ENCODE measurements at regions not wholly inside any gene's neighbourhood (a gene's known extent, or its start where the extent isn't known, plus 50 kb on each side); places are given as distances from the start of the nearest gene placed in this dataset.

- no peak overlapping the region for H3K27ac Mint-ChIP-seq
- TF ChIP-seq CTCF (IDR thresholded peaks at IDR 0.05) = no peak
Measured at GRCh38 chr4:108567831-108568230, 52.5 kb upstream of the RPL34 start.

GRCh38 chr4:108561116-108561515, 59.3 kb upstream of the RPL34 start:
- Histone ChIP-seq H3K27me3 (ENCODE audit: control insufficient read depth, insufficient read depth, low read length) (no peaks in the 10 kb centered on the region), H3K9me3 (ENCODE audit: control insufficient read depth, insufficient read depth, low read length) (no peaks in the 10 kb centered on the region), H3K27ac (ENCODE audit: low read length) (no peak overlapping the region), H3K4me3 (ENCODE audit: low read length) (no peak overlapping the region), H3K4me1 (ENCODE audit: control insufficient read depth, insufficient read depth, low read length) (no peaks in the 10 kb centered on the region), H3K36me3 (ENCODE audit: control insufficient read depth, insufficient read depth, low read length) (no peaks in the 10 kb centered on the region)
- no peaks in the 10 kb centered on the region for H3K4me1 Mint-ChIP-seq
- H3K36me3 Mint-ChIP-seq = no peaks in the 10 kb centered on the region
- H3K27ac Mint-ChIP-seq = no peak overlapping the region
- no peak for ATAC-seq
- intact Hi-C loops (cut with micrococcal nuclease) = no loop called here
- DNase-seq = no peak
- peaks cover 5 to 6% of the 10 kb centered on the region in 2 donors for H3K27me3 Mint-ChIP-seq (ENCODE audit: low read depth in 2 of 2)
- H3K9me3 Mint-ChIP-seq = no peaks in the 10 kb centered on the region
- WGBS (ENCODE audit: insufficient coverage) = 41% methylated on average over 2 of the region's 3 CpGs
- no peak overlapping the region for H3K4me3 Mint-ChIP-seq
- no peak for TF ChIP-seq CTCF (IDR thresholded peaks at IDR 0.05)

More at GRCh38 chr4:108567831-108568230, 52.5 kb upstream of the RPL34 start:
- ATAC-seq (no peak), DNase-seq (no peak)
- no peaks in the 10 kb centered on the region for H3K36me3 ChIP-seq (ENCODE audit: control insufficient read depth, insufficient read depth, low read length)
- Mint-ChIP-seq H3K27me3 (ENCODE audit: low read depth in 2 of 2) (peaks cover 7 to 16% of the 10 kb centered on the region in 2 donors), H3K36me3 (no peaks in the 10 kb centered on the region), H3K4me3 (no peak overlapping the region), H3K9me3 (no peaks in the 10 kb centered on the region), H3K4me1 (peaks cover 5 to 6% of the 10 kb centered on the region in 2 donors)
- peaks cover 4% of the 10 kb centered on the region for H3K27me3 ChIP-seq (ENCODE audit: control insufficient read depth, insufficient read depth, low read length)
- H3K4me3 ChIP-seq (ENCODE audit: low read length) = no peak overlapping the region
- no peak overlapping the region for H3K27ac ChIP-seq (ENCODE audit: low read length)
- intact Hi-C loops (cut with micrococcal nuclease) = no loop called here
- peaks cover 4% of the 10 kb centered on the region for H3K4me1 ChIP-seq (ENCODE audit: control insufficient read depth, insufficient read depth, low read length)
- no peaks in the 10 kb centered on the region for H3K9me3 ChIP-seq (ENCODE audit: control insufficient read depth, insufficient read depth, low read length)

- ATAC-seq (no peak), DNase-seq (no peak)
- no peaks in the 10 kb centered on the region for H3K36me3 ChIP-seq (ENCODE audit: control insufficient read depth, insufficient read depth, low read length)
- no peaks in the 10 kb centered on the region for H3K27me3 ChIP-seq (ENCODE audit: control insufficient read depth, insufficient read depth, low read length)
- no peak overlapping the region for H3K4me3 ChIP-seq (ENCODE audit: low read length)
- H3K27ac Mint-ChIP-seq = no peak overlapping the region
- peaks cover 0 to 4% of the 10 kb centered on the region in 2 donors for H3K4me1 Mint-ChIP-seq
- H3K9me3 ChIP-seq (ENCODE audit: control insufficient read depth, insufficient read depth, low read length) = no peaks in the 10 kb centered on the region
- 57% methylated on average over 4 of the region's 4 CpGs for WGBS (ENCODE audit: insufficient coverage)
- H3K27ac ChIP-seq (ENCODE audit: low read length) = no peak overlapping the region
- H3K36me3 Mint-ChIP-seq = no peaks in the 10 kb centered on the region
- no peak overlapping the region for H3K4me3 Mint-ChIP-seq
- intact Hi-C loops (cut with micrococcal nuclease) = no loop called here
- TF ChIP-seq CTCF (IDR thresholded peaks at IDR 0.05) = no peak
- H3K27me3 Mint-ChIP-seq (ENCODE audit: low read depth in 2 of 2) = peaks cover 5 to 6% of the 10 kb centered on the region in 2 donors
- H3K4me1 ChIP-seq (ENCODE audit: control insufficient read depth, insufficient read depth, low read length) = no peaks in the 10 kb centered on the region
- no peaks in the 10 kb centered on the region for H3K9me3 Mint-ChIP-seq
Measured at GRCh38 chr4:108560616-108561015, 59.8 kb upstream of the RPL34 start.

GRCh38 chr4:108559911-108560310, 60.5 kb upstream of the RPL34 start:
- Mint-ChIP-seq H3K4me1 (peaks cover 0 to 5% of the 10 kb centered on the region in 2 donors), H3K27me3 (ENCODE audit: low read depth in 2 of 2) (peaks cover 5 to 6% of the 10 kb centered on the region in 2 donors), H3K36me3 (no peaks in the 10 kb centered on the region), H3K4me3 (no peak overlapping the region), H3K27ac (no peak overlapping the region), H3K9me3 (no peaks in the 10 kb centered on the region)
- ATAC-seq (no peak), DNase-seq (no peak)
- H3K4me3 ChIP-seq (ENCODE audit: low read length) = no peak overlapping the region
- 89% methylated on average over 3 of the region's 3 CpGs for WGBS (ENCODE audit: insufficient coverage)
- H3K27me3 ChIP-seq (ENCODE audit: control insufficient read depth, insufficient read depth, low read length) = no peaks in the 10 kb centered on the region
- H3K27ac ChIP-seq (ENCODE audit: low read length) = no peak overlapping the region
- intact Hi-C loops (cut with micrococcal nuclease) = no loop called here
- H3K9me3 ChIP-seq (ENCODE audit: control insufficient read depth, insufficient read depth, low read length) = no peaks in the 10 kb centered on the region
- TF ChIP-seq CTCF (IDR thresholded peaks at IDR 0.05) = no peak
- no peaks in the 10 kb centered on the region for H3K4me1 ChIP-seq (ENCODE audit: control insufficient read depth, insufficient read depth, low read length)
- H3K36me3 ChIP-seq (ENCODE audit: control insufficient read depth, insufficient read depth, low read length) = no peaks in the 10 kb centered on the region
